Liver (tissue), 3 donors: ENCODE measurements at regions not wholly inside any gene's neighbourhood (a gene's known extent, or its start where the extent isn't known, plus 50 kb on each side); places are given as distances from the start of the nearest gene placed in this dataset.

Source experiments
- FOXA1 ChIP-seq: IDR thresholded peaks from 2 replicates; pipeline ENCODE4 v1.6.1; 2016; ENCODE audit warnings: antibody characterized with exemption
- GABPA ChIP-seq, 2 donors: IDR thresholded peaks in 1 of 2; conservative IDR thresholded peaks in 1 of 2; 2 replicates each; pipeline ENCODE4 v1.6.1; 2016; ENCODE audit warnings: antibody characterized with exemption in 2 of 2, mild to moderate bottlenecking in 1 of 2, moderate library complexity in 1 of 2
- HNF4G ChIP-seq: IDR thresholded peaks from 2 replicates; pipeline ENCODE4 v1.6.1; 2016; ENCODE audit warnings: antibody characterized with exemption
- JUND ChIP-seq, 2 donors: IDR thresholded peaks; 2 replicates each; pipeline ENCODE4 v1.6.1; 2016; ENCODE audit warnings: antibody characterized with exemption in 2 of 2
- NR2F2 ChIP-seq: IDR thresholded peaks from 2 replicates; pipeline ENCODE4 v1.6.1; 2016; ENCODE audit warnings: antibody characterized with exemption
- RAD21 ChIP-seq, 2 donors: IDR thresholded peaks; 2 replicates each; pipeline ENCODE4 v1.6.1; 2016; ENCODE audit warnings: antibody characterized with exemption in 2 of 2, mild to moderate bottlenecking in 2 of 2
- TAF1 ChIP-seq: conservative IDR thresholded peaks from 2 replicates; pipeline ENCODE4 v1.6.1; 2016; ENCODE audit warnings: antibody characterized with exemption, mild to moderate bottlenecking
- YY1 ChIP-seq: IDR thresholded peaks from 2 replicates; pipeline ENCODE4 v1.6.1; 2016; ENCODE audit warnings: antibody characterized with exemption, mild to moderate bottlenecking
- TF ChIP-seq, protein P1 (sequence below): fragments of 150-350 bp; IDR thresholded peaks from 2 replicates; pipeline ENCODE4 v1.5.1; 2017; ENCODE audit warnings: improper control_type of control experiment, low read depth, low read length; ENCODE audit not compliant: missing input control
- TF ChIP-seq, protein P2 (sequence below): IDR thresholded peaks from 2 replicates; pipeline ENCODE4 v1.6.1; 2016; ENCODE audit warnings: antibody characterized with exemption
- TF ChIP-seq, protein P3 (sequence below): IDR thresholded peaks from 2 replicates; pipeline ENCODE4 v1.6.1; 2016; ENCODE audit warnings: antibody characterized with exemption, mild to moderate bottlenecking
- TF ChIP-seq, protein P4 (sequence below): IDR thresholded peaks from 2 replicates; pipeline ENCODE4 v1.6.1; 2016; ENCODE audit warnings: antibody characterized with exemption
- donor health status: healthy.
- donor health status: healthy.

DNA sequence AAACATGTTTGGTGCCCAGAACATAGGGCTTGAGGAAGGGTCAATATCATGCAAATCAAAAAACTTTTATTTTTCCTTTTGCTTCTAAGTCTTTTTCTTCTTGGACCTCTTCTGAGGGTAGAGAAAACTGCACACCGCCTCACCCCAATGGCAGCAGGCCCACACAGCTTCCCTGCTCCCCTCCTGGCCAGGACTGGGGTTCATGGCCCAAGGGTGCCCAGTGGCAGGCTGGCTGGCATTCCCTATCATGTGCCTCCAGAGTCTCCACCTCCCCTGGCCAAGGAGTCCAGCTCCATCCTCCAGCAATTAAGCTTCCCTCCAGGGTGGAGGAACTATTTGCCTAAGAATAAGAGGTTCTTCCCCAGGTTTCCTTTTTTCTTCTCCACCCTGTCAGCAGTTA lies 529.6 kb upstream of the SPANXN1 start:
- TF ChIP-seq, protein P1, sequence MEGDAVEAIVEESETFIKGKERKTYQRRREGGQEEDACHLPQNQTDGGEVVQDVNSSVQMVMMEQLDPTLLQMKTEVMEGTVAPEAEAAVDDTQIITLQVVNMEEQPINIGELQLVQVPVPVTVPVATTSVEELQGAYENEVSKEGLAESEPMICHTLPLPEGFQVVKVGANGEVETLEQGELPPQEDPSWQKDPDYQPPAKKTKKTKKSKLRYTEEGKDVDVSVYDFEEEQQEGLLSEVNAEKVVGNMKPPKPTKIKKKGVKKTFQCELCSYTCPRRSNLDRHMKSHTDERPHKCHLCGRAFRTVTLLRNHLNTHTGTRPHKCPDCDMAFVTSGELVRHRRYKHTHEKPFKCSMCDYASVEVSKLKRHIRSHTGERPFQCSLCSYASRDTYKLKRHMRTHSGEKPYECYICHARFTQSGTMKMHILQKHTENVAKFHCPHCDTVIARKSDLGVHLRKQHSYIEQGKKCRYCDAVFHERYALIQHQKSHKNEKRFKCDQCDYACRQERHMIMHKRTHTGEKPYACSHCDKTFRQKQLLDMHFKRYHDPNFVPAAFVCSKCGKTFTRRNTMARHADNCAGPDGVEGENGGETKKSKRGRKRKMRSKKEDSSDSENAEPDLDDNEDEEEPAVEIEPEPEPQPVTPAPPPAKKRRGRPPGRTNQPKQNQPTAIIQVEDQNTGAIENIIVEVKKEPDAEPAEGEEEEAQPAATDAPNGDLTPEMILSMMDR = no peak
- TF ChIP-seq, protein P2, sequence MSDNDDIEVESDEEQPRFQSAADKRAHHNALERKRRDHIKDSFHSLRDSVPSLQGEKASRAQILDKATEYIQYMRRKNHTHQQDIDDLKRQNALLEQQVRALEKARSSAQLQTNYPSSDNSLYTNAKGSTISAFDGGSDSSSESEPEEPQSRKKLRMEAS = no peak
- no peak for TF ChIP-seq RAD21 (IDR thresholded peaks at IDR 0.05)
- no peak for TF ChIP-seq JUND (IDR thresholded peaks at IDR 0.05)
- TF ChIP-seq, protein P3, sequence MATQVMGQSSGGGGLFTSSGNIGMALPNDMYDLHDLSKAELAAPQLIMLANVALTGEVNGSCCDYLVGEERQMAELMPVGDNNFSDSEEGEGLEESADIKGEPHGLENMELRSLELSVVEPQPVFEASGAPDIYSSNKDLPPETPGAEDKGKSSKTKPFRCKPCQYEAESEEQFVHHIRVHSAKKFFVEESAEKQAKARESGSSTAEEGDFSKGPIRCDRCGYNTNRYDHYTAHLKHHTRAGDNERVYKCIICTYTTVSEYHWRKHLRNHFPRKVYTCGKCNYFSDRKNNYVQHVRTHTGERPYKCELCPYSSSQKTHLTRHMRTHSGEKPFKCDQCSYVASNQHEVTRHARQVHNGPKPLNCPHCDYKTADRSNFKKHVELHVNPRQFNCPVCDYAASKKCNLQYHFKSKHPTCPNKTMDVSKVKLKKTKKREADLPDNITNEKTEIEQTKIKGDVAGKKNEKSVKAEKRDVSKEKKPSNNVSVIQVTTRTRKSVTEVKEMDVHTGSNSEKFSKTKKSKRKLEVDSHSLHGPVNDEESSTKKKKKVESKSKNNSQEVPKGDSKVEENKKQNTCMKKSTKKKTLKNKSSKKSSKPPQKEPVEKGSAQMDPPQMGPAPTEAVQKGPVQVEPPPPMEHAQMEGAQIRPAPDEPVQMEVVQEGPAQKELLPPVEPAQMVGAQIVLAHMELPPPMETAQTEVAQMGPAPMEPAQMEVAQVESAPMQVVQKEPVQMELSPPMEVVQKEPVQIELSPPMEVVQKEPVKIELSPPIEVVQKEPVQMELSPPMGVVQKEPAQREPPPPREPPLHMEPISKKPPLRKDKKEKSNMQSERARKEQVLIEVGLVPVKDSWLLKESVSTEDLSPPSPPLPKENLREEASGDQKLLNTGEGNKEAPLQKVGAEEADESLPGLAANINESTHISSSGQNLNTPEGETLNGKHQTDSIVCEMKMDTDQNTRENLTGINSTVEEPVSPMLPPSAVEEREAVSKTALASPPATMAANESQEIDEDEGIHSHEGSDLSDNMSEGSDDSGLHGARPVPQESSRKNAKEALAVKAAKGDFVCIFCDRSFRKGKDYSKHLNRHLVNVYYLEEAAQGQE = no peak
- TF ChIP-seq HNF4G = no peak
- no peak for TF ChIP-seq NR2F2
- no peak for TF ChIP-seq FOXA1
- TF ChIP-seq, protein P4, sequence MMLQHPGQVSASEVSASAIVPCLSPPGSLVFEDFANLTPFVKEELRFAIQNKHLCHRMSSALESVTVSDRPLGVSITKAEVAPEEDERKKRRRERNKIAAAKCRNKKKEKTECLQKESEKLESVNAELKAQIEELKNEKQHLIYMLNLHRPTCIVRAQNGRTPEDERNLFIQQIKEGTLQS = no peak
- TF ChIP-seq YY1 = no peak
- no peak for TF ChIP-seq TAF1
- no peak for TF ChIP-seq GABPA (IDR thresholded peaks at IDR 0.05 in 1 of 2, conservative IDR thresholded peaks at IDR 0.05 in 1 of 2)
